GM21381 (cell line): ENCODE measurements at regions not wholly inside any gene's neighbourhood (a gene's known extent, or its start where the extent isn't known, plus 50 kb on each side); places are given as distances from the start of the nearest gene placed in this dataset.
"Not testable (repeated sequence)": the region's sequence is repeated elsewhere in the genome, so short reads cannot be mapped to it uniquely, and the experiment has no call there.

ENCODE experiments used
- ATAC-seq: cut with Tn5 transposase; IDR thresholded peaks from one replicate; pipeline ENCODE4 v1.9.1; 2021; ENCODE audit warnings: mild to moderate bottlenecking, moderate library complexity; ENCODE audit not compliant: unreplicated experiment

GRCh38 chr21:18549214-18549905 lies 145.8 kb upstream of the TMPRSS15 start:
- ATAC-seq = no peak

GRCh38 chr21:18550361-18550760 lies 146.8 kb upstream of the TMPRSS15 start:
- no peak for ATAC-seq

DNA sequence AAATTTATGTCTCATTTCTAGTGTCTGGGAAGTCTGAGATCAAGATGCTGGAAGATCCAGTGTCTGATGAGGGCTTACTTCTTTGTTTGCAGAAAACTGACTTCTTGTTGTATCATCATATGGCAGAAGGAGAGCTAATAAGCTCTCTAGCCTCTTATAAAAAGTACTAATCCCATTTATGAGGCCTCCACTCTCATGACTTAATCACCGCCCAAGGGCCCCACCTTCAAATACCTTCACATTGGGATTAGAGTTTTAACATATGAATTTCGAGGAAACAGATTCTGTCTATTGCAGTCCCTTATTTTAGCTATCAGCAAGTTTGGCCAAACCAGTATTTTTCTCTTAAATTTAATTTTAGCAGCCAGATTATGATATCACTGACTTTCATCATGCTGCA lies 150.2 kb upstream of the TMPRSS15 start:
- no peak for ATAC-seq

DNA sequence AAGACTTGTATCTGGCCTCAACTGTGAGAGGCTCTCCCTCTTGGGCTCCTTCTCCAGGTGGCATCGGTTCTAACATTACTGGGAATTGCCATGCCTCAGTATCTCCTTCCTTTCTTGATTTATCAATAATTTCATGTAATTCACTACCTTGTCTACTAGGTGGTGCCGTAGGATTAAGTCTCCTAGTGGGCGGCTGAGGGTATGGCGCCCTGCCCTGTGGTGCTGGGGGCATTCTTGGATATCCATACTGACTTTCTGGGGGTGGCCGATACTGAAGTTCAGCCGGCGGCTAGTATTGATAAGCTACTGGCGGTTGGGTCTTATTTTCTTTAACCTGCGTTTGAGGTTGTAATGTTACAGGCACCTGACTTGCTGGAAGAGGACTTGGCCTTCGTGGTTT lies 164.2 kb upstream of the TMPRSS15 start:
- ATAC-seq = not testable (repeated sequence)

- no peak for ATAC-seq
Observed at GRCh38 chr21:18588001-18588662, 184.5 kb upstream of the TMPRSS15 start.

DNA sequence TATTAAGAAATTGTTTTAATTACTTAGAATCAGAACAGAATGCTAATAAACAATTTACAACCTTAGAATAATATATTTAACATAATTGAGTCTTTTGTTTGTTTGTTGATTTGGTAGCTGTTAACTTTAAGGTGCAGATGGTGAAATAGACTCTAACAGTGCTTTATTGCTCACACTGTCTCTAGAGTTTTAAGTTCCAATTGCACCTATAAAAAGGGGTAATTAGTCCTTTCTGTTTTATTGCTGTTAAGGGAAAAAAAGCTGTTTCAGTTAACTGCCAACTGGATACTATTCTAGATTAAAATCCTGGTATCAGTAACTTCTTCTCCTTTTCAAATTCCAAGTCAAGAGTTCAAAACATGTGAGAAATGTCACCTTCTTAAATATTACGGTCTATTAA lies 197.6 kb upstream of the TMPRSS15 start:
- ATAC-seq = no peak

DNA sequence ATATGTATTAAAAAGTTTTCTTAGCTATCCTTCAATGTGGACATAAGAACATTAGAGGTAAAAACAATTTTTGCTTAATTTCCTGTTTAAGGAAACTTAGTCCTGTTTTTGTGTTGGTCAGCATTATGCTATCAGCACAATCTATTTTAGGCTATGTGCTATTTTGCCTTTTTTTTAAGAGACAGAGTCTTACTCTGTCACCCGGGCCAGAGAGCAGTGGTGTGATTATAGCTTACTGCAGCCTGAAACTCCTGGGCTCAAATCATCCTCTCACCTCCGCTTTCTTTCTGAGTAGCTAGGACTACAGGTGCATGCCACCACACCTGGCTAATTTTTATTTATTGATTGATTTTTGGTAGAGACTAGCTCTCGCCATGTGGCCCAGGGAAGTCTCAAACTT lies 199.1 kb upstream of the TMPRSS15 start:
- ATAC-seq = no peak

DNA sequence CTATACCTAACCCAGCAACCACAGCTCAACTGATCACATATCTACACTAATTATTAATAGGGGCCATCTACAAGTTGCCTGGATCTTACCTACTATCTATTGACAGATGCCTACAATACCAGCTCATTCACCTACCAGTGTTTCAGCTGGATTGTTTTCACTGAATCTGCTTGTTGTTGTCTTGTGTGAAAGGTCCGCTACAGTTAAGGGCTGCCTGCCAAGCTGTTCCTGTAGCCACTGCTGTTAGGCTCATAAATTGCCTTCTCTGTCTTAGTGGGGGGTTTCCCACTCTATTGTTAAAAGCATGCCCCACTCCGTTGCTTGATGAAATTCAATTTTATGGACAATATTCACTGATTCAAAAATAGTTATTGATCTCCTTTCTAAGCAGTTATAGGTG lies 199.7 kb upstream of the TMPRSS15 start:
- ATAC-seq = no peak

GRCh38 chr21:18603980-18604379 lies 200.4 kb upstream of the TMPRSS15 start:
- ATAC-seq = no peak

GRCh38 chr21:18608226-18608625 lies 204.6 kb upstream of the TMPRSS15 start:
- no peak for ATAC-seq

DNA sequence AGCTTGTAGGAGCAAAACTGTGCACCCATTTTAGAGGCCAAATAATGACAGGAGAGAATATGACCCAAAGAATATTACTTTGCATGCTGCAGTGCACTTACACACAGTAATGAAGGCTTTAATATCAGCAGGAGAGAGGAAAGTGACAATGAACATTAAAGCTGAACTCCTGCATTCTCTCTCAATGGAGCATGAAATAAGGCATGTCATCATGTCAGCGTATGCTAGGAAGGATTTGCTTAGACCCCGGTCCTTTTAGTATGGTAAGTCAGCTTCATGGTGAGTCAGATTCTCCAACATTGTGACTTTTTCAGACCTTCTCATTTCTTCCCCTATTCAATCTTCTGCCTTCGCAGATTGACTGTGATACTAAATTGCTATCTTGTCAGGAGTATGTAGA lies 210.7 kb upstream of the TMPRSS15 start:
- ATAC-seq = no peak

DNA sequence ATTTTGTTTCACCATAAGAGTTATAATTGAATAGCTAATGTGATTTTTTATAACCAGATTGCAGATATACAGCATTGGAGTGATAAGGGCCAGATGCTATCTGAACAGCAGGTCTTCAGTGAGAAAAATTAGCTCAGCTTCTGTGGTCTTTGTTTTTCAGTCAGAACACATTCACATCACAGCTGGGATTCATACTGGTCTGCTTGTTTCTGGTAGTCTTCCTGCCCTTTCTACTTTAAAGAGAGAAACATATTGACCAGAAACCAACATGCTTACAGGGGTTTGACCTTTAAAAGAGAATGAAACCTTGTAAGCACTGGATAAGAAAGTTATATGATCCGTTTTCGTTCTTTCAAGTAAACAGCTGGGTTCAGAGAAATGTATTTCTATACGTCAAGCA lies 213.7 kb upstream of the TMPRSS15 start:
- no peak for ATAC-seq

- no peak for ATAC-seq
Observed at GRCh38 chr21:18620436-18620835, 216.9 kb upstream of the TMPRSS15 start.

GRCh38 chr21:18622383-18622782 lies 218.8 kb upstream of the TMPRSS15 start:
- ATAC-seq = no peak

- no peak for ATAC-seq
Observed at GRCh38 chr21:18630446-18630845, 226.9 kb upstream of the TMPRSS15 start.

- ATAC-seq = no peak
Observed at GRCh38 chr21:18636897-18637296, 233.3 kb upstream of the TMPRSS15 start.

- no peak for ATAC-seq
Observed at GRCh38 chr21:18646116-18646515, 242.5 kb upstream of the TMPRSS15 start.

DNA sequence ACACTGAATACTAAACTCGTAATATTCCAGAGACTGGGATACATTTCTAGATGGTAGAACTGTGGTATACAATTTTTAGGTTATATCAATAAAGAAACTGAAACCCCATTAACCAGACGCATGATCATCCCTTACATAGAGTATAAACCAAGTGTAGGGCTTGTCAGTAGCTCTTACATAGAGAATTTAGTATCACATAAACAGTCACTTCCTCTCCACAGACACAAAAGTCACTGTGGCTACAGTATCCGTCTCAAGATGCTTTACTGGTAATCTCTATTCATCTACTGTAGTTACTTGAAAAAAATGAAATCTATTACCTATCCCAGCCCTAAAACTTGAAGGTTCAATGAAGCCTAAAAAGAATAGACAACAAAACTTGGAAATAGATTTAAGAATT lies 252.3 kb upstream of the TMPRSS15 start:
- no peak for ATAC-seq

DNA sequence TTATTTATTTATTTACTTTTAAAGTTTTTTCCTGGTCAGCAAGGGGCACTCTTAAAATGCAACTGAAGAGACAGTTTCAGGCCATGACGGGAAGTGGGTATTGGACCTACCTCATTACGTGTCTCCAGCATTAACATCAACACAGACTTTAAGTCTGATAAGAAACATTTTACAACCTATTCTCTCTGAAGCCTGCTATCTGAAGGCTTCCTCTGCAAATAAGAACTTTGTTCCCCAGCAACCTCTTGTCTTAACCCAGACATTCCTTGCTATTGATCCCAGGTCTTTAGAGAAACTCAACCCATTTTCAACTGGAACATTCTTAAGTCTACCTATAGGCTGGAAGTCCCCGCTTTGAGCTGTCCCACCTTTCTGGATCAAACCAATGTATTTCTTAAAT lies 258.3 kb upstream of the TMPRSS15 start:
- no peak for ATAC-seq

- no peak for ATAC-seq
Observed at GRCh38 chr21:18663663-18664062, 260.1 kb upstream of the TMPRSS15 start.

- ATAC-seq = no peak
Observed at GRCh38 chr21:18666725-18667124, 263.1 kb upstream of the TMPRSS15 start.

DNA sequence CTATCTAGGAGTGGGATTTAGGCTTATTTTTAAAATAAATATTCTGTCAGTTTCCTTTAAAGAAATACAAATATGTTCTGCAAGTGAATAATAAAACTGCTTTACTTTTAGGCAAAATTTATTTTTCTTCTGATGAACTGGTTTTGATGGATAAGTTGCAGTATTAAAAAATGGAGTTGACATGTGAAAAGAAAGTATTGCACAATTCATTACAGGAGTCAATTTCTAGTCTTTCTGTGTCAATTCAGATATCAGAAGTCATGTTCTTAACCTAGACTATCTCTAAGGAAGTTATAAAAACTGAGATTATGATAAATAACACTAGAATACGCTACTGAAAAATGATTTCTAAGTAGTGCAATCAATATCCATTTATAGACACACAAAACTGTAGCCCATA lies 270.2 kb upstream of the TMPRSS15 start:
- no peak for ATAC-seq

GRCh38 chr21:18677632-18678031 lies 274.0 kb upstream of the TMPRSS15 start:
- ATAC-seq = no peak
